ENCODE measurements at regions not wholly inside any gene's neighbourhood (a gene's known extent, or its start where the extent isn't known, plus 50 kb on each side); places are given as distances from the start of the nearest gene placed in this dataset.

- TF ChIP-seq EZH2 (IDR thresholded peaks at IDR 0.05; ENCODE audit: borderline replicate concordance, low read depth, low read length, poor library complexity, severe bottlenecking) (no peak), CTCF (conservative IDR thresholded peaks at IDR 0.05; ENCODE audit: low read depth, low read length) (no peak)
Observed at GRCh38 chr4:59825104-59825503, 1375.0 kb upstream of the ADGRL3 start.
